Gastrocnemius medialis (tissue), 4 donors: ENCODE measurements at regions not wholly inside any gene's neighbourhood (a gene's known extent, or its start where the extent isn't known, plus 50 kb on each side); places are given as distances from the start of the nearest gene placed in this dataset.

ENCODE experiments used
- ATAC-seq, 2 donors: fragments of 150-250 bp; one replicate each; pipeline ENCODE4 v1.9.1; 2016
- DNase-seq, 2 donors: peaks; one replicate each; pipeline ENCODE4 v3.0.0-alpha.2; 2019
- H3K27ac ChIP-seq, 4 donors: fragments of 200-600 bp; sonication (generic); 1 replicate in 1 of 4; 2 replicates in 3 of 4; pipeline ENCODE4 v1.5.1; 2016 to 2018; ENCODE audit warnings: mild to moderate bottlenecking in 2 of 4, moderate library complexity in 1 of 4
- H3K27me3 ChIP-seq, 3 donors: fragments of 200-600 bp; sonication (generic) in 2 of 3; 1 replicate in 1 of 3; 2 replicates in 2 of 3; pipeline versions ENCODE4 v1.5.1 to v1.6.0; 2016 to 2019; ENCODE audit warnings: mild to moderate bottlenecking in 1 of 3, moderate library complexity in 1 of 3
- H3K36me3 ChIP-seq, 2 donors: fragments of 200-600 bp; sonication (generic) in 1 of 2; one replicate each; pipeline ENCODE4 v1.5.1; 2017 to 2018
- H3K4me1 ChIP-seq, 2 donors: fragments of 200-600 bp; sonication (generic) in 1 of 2; one replicate each; pipeline ENCODE4 v1.5.1; 2016 to 2017; ENCODE audit warnings: mild to moderate bottlenecking in 2 of 2
- H3K4me3 ChIP-seq, 4 donors: fragments of 200-600 bp; sonication (generic) in 3 of 4; 1 replicate in 1 of 4; 2 replicates in 3 of 4; pipeline ENCODE4 v1.5.1; 2016 to 2019; ENCODE audit warnings: mild to moderate bottlenecking in 2 of 4
- H3K9me3 ChIP-seq, 3 donors: fragments of 200-600 bp; sonication (generic) in 2 of 3; 1 replicate in 1 of 3; 2 replicates in 2 of 3; pipeline ENCODE4 v1.5.1; 2016 to 2019
- POLR2A ChIP-seq, 2 donors: fragments of 450-650 bp; IDR thresholded peaks; one replicate each; pipeline ENCODE4 v1.6.1; 2017; ENCODE audit warnings: antibody characterized with exemption in 2 of 2, mild to moderate bottlenecking in 2 of 2, moderate library complexity in 2 of 2
- in situ Hi-C, 4 donors: fragments of 200-750 bp; cut with MboI; loops; one replicate each; pipeline versions ENCODE4 v1.15.0 to v1.8.0; 2017; ENCODE audit warnings: low sequenced_read_pairs in 4 of 4
- intact Hi-C: fragments of 100-400 bp; cut with DNase I; formaldehyde crosslinking; loops from one replicate; pipeline ENCODE4 v1.15.1; 2023; ENCODE audit warnings: low total_unique reads
- TF ChIP-seq, protein P1 (sequence below), 5 experiments: fragments of 450-650 bp in 3 of 5; fragments of 200-600 bp in 2 of 5; sonication (generic) in 2 of 5; IDR thresholded peaks in 4 of 5; conservative IDR thresholded peaks in 1 of 5; 1 replicate in 4 of 5; 2 replicates in 1 of 5; pipeline ENCODE4 v1.5.1; 2016 to 2019; ENCODE audit warnings: antibody characterized with exemption in 5 of 5, mild to moderate bottlenecking in 3 of 5, moderate library complexity in 3 of 5

DNA sequence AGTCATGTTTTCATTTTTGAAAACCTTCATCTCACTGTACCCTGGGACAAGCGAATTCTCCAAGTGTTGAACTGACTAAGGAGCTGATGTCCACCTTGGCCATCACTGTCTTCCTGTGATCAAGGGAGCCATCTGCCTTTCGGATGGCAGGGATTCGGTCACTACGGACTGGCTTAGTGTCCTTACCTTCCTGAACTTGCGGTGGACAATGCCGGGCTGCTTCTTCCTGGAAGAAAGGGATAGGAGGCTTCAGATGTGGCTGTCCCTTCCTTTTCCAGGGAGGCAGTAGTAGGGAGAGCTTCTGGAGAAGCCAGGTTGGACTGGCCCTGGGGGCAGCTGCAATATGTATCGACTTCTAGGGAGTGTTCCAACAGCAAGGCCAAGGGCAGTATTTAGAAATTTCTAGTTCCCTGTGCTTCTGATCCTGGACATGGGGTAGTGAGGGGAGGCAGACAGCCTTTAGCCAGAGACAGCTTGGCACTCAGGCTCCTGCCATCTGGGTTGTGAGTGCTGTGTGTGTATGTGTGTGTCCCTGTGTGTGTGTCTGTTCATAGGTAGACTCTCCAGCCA is 114.6 kb downstream of the IER5 start:
- no peak for ATAC-seq
- Histone ChIP-seq H3K9me3 (no peaks in the 10 kb centered on the region), H3K4me3 (no peak overlapping the region), H3K4me1 (peaks cover 0 to 6% of the 10 kb centered on the region in 2 donors), H3K27me3 (no peaks in the 10 kb centered on the region), H3K27ac (no peak overlapping the region), H3K36me3 (no peaks in the 10 kb centered on the region)
- no peak for DNase-seq
- intact Hi-C loops = no loop called here
- TF ChIP-seq, protein P1, sequence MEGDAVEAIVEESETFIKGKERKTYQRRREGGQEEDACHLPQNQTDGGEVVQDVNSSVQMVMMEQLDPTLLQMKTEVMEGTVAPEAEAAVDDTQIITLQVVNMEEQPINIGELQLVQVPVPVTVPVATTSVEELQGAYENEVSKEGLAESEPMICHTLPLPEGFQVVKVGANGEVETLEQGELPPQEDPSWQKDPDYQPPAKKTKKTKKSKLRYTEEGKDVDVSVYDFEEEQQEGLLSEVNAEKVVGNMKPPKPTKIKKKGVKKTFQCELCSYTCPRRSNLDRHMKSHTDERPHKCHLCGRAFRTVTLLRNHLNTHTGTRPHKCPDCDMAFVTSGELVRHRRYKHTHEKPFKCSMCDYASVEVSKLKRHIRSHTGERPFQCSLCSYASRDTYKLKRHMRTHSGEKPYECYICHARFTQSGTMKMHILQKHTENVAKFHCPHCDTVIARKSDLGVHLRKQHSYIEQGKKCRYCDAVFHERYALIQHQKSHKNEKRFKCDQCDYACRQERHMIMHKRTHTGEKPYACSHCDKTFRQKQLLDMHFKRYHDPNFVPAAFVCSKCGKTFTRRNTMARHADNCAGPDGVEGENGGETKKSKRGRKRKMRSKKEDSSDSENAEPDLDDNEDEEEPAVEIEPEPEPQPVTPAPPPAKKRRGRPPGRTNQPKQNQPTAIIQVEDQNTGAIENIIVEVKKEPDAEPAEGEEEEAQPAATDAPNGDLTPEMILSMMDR (IDR thresholded peaks at IDR 0.05 in 4 of 5, conservative IDR thresholded peaks at IDR 0.05 in 1 of 5) = no peak
- no peak for TF ChIP-seq POLR2A (IDR thresholded peaks at IDR 0.05)
- in situ Hi-C loops = no loop called here

DNA sequence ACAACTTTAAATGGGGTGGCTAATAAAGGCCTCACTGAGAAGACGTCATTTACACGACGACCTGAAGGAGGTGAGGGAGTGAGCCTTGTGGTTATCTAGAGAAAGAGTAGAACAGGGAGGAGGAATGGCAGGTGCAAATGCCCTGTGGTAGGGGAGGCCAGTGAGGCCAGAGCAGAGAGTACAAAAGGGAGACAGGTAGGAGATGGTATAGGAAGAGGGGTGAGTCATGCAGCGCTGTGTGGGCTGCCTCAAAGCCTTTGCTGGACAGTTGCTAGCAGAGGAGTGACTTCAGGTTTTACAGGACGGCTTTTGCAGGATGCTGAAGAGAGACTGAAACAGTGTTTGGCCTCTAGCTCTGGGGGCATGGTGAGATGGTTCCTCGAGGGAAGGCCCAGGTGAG is 116.0 kb downstream of the IER5 start:
- DNase-seq (no peak), ATAC-seq (no peak)
- no peaks in the 10 kb centered on the region for H3K36me3 ChIP-seq
- no peak for TF ChIP-seq POLR2A (IDR thresholded peaks at IDR 0.05)
- TF ChIP-seq, protein P1 (IDR thresholded peaks at IDR 0.05 in 4 of 5, conservative IDR thresholded peaks at IDR 0.05 in 1 of 5) = no peak
- no peaks in the 10 kb centered on the region for H3K9me3 ChIP-seq
- H3K4me3 ChIP-seq = no peak overlapping the region
- H3K27me3 ChIP-seq = no peaks in the 10 kb centered on the region
- no peak overlapping the region for H3K27ac ChIP-seq
- in situ Hi-C loops (no loop called here), intact Hi-C loops (no loop called here)
- H3K4me1 ChIP-seq = peaks cover 0 to 6% of the 10 kb centered on the region in 2 donors

DNA sequence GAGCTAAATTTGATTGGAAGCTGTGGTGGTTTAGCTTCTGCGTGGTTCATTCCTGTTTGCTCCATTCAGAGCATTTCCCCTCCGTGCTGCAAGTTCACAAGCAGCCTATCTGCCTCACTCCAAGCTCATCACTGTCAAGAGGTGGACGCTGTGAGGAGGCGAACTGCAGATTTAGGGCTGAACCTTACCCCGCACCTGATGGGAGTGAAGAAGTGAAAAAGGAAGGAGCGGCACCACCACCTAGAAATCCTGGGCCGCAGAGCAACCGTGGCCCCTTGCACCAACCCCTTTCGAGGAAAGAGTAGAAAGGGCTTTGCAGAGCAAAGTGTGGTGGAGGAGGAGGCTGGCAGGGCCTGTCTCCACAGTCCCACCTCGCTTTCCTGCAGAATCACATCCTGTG is 117.4 kb downstream of the IER5 start:
- TF ChIP-seq, protein P1 (IDR thresholded peaks at IDR 0.05 in 4 of 5, conservative IDR thresholded peaks at IDR 0.05 in 1 of 5) = no peak
- TF ChIP-seq POLR2A (IDR thresholded peaks at IDR 0.05) = no peak
- Histone ChIP-seq H3K4me3 (no peak overlapping the region), H3K9me3 (no peaks in the 10 kb centered on the region), H3K36me3 (no peaks in the 10 kb centered on the region), H3K27me3 (no peaks in the 10 kb centered on the region), H3K27ac (no peak overlapping the region), H3K4me1 (peaks cover 0 to 6% of the 10 kb centered on the region in 2 donors)
- DNase-seq = no peak
- ATAC-seq = no peak
- in situ Hi-C loops (no loop called here), intact Hi-C loops (no loop called here)

DNA sequence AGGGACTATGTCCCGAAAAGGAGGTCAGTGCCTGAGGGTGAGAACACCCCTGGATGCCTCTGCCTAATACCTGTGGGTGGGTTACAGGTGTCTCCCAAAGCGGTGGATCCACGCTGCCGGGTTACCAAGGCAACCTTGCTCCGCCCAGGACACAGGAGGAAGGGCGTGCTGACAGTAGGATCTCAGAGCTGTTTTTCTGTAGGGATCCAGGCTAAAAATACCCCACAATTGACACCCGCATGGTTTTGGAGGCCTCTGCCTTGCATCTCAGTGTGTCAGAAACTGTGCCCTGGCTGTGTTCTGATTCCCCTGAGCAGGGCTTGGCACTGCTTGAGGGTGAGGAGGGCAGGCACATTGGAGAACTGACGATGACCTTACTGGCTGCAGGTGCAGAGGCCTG is 118.0 kb downstream of the IER5 start:
- DNase-seq = no peak
- intact Hi-C loops = no loop called here

More for the DNA sequence above, 118.0 kb downstream of the IER5 start:
- Histone ChIP-seq H3K4me1 (peaks cover 0 to 6% of the 10 kb centered on the region in 2 donors), H3K9me3 (no peaks in the 10 kb centered on the region), H3K27me3 (no peaks in the 10 kb centered on the region), H3K27ac (no peak overlapping the region), H3K4me3 (no peak overlapping the region), H3K36me3 (no peaks in the 10 kb centered on the region)
- ATAC-seq = no peak
- in situ Hi-C loops = no loop called here
- TF ChIP-seq, protein P1 (IDR thresholded peaks at IDR 0.05 in 4 of 5, conservative IDR thresholded peaks at IDR 0.05 in 1 of 5) = no peak
- no peak for TF ChIP-seq POLR2A (IDR thresholded peaks at IDR 0.05)
